Natural killer cell treated with Interleukin-12 subunit alpha and Interleukin-12 subunit beta and Interleukin-15 and Interleukin-18, amount 100 ng/mL, for 72 hours (primary cell): ENCODE measurements at regions not wholly inside any gene's neighbourhood (a gene's known extent, or its start where the extent isn't known, plus 50 kb on each side); places are given as distances from the start of the nearest gene placed in this dataset.
"Not testable (repeated sequence)": the region's sequence is repeated elsewhere in the genome, so short reads cannot be mapped to it uniquely, and the experiment has no call there.

Experiments
- ATAC-seq, 2 donors: fragments of 150-1000 bp; cut with Tn5 transposase in 1 of 2; sonication (Bioruptor Pico), chemical (Tn5 transposase) in 1 of 2; 2 replicates each; pipeline ENCODE4 v1.10.0; 2021
- DNase-seq: peaks from one replicate; pipeline ENCODE4 v3.0.0; 2022; ENCODE audit warnings: low spot score
- H3K27ac Mint-ChIP-seq, 2 donors: 1 replicate in 1 of 2; 2 replicates in 1 of 2; pipeline ENCODE4 v1.8.0; 2022; ENCODE audit warnings: mixed read lengths in 2 of 2, mild to moderate bottlenecking in 1 of 2, moderate library complexity in 1 of 2
- H3K27me3 Mint-ChIP-seq, 2 donors: 1 replicate in 1 of 2; 2 replicates in 1 of 2; pipeline ENCODE4 v1.8.0; 2022; ENCODE audit warnings: mixed read lengths in 2 of 2
- H3K36me3 Mint-ChIP-seq: one replicate; pipeline ENCODE4 v1.8.0; 2022; ENCODE audit warnings: mixed read lengths
- H3K4me1 Mint-ChIP-seq, 2 donors: 1 replicate in 1 of 2; 2 replicates in 1 of 2; pipeline ENCODE4 v1.8.0; 2022; ENCODE audit warnings: low read depth in 2 of 2, mixed read lengths in 2 of 2, mild to moderate bottlenecking in 1 of 2
- H3K4me3 Mint-ChIP-seq: one replicate; pipeline ENCODE4 v1.8.0; 2022; ENCODE audit warnings: mixed read lengths
- H3K9me3 Mint-ChIP-seq: 2 replicates; pipeline ENCODE4 v1.8.0; 2022; ENCODE audit warnings: mixed read lengths

DNA sequence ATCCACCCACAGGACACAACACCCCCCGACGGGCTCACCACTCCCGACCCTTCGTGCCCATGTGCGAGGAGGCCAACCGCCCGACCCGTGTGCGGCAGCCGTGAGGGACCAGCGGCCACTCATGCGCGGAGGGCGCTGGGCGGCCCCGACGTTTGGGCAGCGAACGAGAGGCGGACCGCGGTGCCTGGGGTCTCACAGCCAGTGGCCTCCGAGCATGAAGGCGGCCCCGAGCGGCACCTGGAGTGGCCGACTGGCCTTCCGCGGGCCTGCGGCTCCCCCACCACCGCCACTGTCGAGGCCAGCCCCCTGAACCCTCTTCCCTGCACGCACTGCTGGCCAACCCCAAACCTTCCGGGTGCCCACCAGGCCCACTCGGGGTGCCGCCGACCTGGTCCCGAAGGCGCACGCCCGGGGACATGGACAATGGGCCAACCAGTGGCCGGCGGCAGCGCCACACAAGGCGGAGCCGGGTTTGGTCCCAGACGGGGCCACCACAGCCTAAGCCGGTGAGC, 4274.9 kb upstream of the OR11H1 start:
- no peaks in the 10 kb centered on the region for H3K9me3 Mint-ChIP-seq
- H3K27me3 Mint-ChIP-seq, result no peaks in the 10 kb centered on the region
- DNase-seq, result peak; percentile 49
- H3K36me3 Mint-ChIP-seq, result no peaks in the 10 kb centered on the region
- H3K27ac Mint-ChIP-seq, result no peak overlapping the region
- no peak overlapping the region for H3K4me3 Mint-ChIP-seq
- H3K4me1 Mint-ChIP-seq, result no peaks in the 10 kb centered on the region
- ATAC-seq, result no peak

DNA sequence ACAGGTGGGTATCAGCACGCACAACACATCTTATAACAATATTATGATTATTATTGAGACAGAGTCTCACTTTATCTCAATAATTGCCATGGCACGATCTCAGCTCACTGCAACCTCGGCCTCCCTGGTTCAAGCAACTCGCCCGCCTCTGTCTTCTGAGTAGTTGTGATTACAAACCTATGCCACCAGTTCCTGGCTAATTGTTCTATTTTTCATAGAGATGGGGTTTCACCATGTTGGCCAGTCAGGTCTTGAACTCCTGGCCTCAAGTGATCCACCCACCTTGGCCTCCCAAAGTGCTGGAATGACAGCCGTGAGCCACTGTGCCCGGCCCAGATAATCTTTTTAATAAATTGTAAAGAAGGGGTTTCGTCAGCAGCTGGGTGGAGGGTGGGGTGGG, 4257.0 kb upstream of the OR11H1 start:
- DNase-seq, H3K4me1 Mint-ChIP-seq, H3K9me3 Mint-ChIP-seq, H3K4me3 Mint-ChIP-seq, H3K27ac Mint-ChIP-seq, H3K27me3 Mint-ChIP-seq, H3K36me3 Mint-ChIP-seq, ATAC-seq: not testable (repeated sequence)

DNA sequence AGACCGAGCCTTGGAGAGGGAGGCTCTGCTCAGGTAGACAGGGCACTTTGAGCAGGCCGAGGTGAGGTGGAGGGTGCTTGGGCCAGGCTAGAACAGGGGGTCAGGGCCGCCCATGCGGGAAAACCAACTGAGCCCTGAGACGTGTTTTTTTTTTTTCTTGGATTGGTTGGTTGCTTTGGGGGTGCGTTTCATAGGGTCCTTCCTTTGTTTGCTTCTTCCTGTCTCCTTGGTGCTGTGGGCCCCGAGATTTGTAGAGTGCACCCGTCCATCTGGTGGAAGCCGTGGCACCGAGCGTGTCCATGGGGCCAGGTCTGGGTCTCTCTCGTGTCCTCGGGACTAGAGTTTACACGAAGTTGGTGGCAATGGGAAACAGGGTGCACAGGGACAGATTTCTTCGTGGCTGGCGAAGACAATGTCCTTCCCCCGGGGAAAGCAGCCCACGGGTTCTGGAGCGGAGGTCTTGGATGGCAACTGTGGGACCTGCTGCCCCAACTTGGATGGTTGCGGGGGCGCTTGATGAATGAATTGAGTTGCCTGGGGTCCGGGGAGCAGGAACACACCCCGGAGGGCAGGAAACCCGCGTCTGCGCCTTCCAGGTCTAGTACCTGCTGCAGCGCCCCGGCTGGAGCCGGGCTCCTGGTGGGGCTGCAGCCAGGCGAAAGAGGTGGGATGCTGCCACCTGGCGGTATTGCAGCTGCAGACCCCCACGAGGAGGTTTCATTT, 4242.7 kb upstream of the OR11H1 start:
- Mint-ChIP-seq H3K9me3 (peaks cover 15% of the 10 kb centered on the region), H3K36me3 (peaks cover 12% of the 10 kb centered on the region)
- not testable (repeated sequence) for H3K4me3 Mint-ChIP-seq, H3K27me3 Mint-ChIP-seq, ATAC-seq, DNase-seq, H3K4me1 Mint-ChIP-seq, H3K27ac Mint-ChIP-seq

DNA sequence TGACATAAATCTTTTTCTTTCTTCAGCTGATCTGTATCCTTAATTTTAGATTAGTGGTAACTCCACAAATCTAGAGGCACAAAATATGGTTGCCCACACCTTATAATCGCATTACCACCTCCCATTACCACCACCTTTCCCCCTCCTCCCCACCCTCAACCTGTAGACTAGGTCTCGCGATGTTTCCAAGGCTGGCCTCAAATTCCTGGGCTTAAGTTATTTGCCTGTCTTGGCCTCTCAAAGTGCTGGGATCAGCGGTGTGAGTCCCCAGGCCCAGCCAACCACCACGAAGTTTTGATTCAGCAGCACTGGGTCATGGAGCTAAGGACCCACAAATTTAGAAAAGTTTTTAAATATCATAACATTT, 4242.2 kb upstream of the OR11H1 start:
- not testable (repeated sequence) for H3K4me3 Mint-ChIP-seq, DNase-seq, ATAC-seq, H3K27ac Mint-ChIP-seq, H3K4me1 Mint-ChIP-seq, H3K27me3 Mint-ChIP-seq
- H3K36me3 Mint-ChIP-seq, result peaks cover 14% of the 10 kb centered on the region
- H3K9me3 Mint-ChIP-seq, result peaks cover 19% of the 10 kb centered on the region

DNA sequence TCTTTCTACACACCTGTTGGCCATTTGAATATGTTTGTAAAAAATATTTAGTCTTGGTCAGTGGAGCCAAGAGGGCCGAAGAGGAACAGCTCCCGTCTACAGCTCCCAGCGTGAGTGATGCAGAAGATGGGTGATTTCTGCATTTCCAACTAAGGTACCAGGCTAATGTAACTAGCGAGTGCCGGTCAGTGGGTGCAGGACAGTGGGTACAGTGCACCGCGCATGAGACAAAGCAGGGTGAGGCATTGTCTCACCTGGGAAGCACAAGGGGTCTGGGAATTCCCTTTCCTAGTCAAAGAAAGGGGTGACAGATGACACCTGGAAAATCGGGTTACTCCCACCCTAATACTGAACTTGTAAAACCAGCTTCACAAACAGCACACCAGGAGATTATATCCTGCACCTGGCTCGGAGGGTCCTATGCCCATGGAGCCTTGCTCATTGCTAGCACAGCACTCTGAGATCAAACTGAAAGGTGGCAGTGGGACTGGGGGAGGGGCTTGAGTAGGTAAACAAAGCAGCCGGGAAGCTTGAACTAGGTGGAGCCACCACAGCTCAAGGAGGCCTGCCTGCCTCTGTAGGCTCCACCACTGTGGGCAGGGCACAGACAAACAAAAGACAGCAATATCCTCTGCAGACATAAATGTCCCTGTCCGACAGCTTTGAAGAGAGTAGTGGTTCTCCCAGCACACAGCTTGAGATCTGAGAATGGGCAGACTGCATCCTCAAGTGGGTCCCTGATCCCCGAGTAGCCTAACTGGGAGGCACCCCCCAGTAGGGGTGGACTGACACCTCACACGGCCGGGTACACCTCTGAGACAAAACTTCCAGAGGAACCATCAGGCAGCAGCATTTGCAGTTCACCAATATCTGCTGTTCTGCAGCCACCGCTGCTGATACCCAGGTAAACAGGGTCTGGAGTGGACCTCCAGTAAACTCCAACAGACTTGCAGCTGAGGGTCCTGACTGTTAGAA, 4239.5 kb upstream of the OR11H1 start:
- not testable (repeated sequence) for DNase-seq, H3K27ac Mint-ChIP-seq, H3K4me1 Mint-ChIP-seq, ATAC-seq, H3K4me3 Mint-ChIP-seq, H3K27me3 Mint-ChIP-seq
- Mint-ChIP-seq H3K9me3 (peaks cover 35% of the 10 kb centered on the region), H3K36me3 (peaks cover 35% of the 10 kb centered on the region)

DNA sequence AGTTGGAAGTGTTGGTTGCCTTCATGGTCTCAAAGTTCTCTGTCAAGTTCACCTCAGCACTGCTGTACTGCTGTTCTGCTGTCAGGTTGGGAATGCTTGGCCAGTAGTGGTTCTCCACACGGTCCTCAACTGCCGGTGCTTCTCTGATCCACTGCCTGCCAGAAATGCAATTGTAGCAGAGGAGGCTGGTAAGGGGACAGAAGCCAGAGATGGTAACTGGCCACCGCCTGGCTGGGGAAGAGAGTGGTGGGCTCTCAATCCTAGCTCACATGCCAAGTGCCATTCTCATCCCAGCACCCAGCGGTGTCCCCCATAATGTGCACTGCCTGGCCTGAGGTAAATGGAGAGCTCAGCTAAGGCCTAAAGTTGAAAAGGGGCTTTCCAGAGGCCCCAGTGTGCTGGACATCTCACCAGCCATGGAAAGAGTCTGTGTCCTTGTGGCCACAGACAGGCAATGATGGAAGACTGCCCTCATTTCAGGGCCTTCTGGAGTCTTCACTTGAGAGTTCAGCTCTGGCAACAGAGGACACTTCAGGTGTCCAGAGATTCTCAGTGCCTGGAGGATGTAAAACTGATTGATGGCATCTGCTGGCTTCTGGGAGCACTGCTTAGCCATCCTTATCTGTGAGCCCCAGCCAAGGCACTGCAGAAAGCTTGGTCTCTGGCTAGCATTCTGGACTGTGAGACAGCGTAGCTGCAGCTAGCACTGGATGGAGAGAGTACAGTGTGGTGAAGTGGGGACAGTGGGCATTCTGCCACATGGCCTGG, 4229.7 kb upstream of the OR11H1 start:
- H3K4me3 Mint-ChIP-seq, DNase-seq, H3K27me3 Mint-ChIP-seq, H3K27ac Mint-ChIP-seq, ATAC-seq, H3K4me1 Mint-ChIP-seq: not testable (repeated sequence)
- H3K9me3 Mint-ChIP-seq, result peaks cover 30% of the 10 kb centered on the region
- peaks cover 30% of the 10 kb centered on the region for H3K36me3 Mint-ChIP-seq

DNA sequence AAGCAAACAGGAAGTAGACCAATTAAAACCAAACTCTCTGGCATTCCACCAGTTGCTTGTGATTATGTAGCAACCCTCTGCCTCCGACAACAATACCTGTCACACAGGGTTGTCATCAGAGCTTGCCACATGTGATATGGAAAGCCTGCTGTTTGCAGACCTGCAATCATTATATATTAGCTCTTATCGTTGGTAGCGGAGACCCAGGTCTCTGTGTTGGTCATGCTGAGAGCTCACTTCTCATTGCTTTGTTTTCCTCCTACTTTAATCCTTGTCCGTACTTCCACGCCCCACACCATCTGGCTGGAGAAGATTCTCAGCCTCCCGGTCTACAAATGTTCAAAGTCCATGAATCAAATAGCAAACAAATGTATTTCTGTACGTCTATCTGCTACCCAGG, 4225.6 kb upstream of the OR11H1 start:
- peaks cover 27% of the 10 kb centered on the region for H3K9me3 Mint-ChIP-seq
- DNase-seq, H3K27me3 Mint-ChIP-seq, H3K4me1 Mint-ChIP-seq, H3K27ac Mint-ChIP-seq, H3K4me3 Mint-ChIP-seq, ATAC-seq: not testable (repeated sequence)
- H3K36me3 Mint-ChIP-seq, result peaks cover 49% of the 10 kb centered on the region

DNA sequence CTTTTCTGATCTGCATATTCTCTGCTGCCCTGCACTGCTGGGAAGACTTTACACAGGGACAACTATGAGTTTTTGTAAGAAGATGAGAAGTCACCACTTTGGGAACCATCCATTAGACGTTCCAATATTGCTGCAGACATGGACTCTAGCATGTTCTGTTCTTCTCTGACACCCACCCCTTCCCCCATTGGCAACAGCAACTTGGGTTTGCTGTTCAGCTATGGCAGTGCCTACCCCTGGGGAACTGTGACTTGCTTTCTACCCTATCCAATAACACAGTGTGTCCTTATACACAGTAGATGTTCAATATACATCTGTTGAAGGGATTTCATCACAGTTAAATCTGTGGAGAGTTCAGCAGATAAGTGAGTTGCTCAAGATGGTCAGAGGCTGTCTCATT, 4225.1 kb upstream of the OR11H1 start:
- peaks cover 32% of the 10 kb centered on the region for H3K9me3 Mint-ChIP-seq
- peaks cover 54% of the 10 kb centered on the region for H3K36me3 Mint-ChIP-seq
- not testable (repeated sequence) for DNase-seq, H3K27me3 Mint-ChIP-seq, H3K27ac Mint-ChIP-seq, H3K4me3 Mint-ChIP-seq, ATAC-seq, H3K4me1 Mint-ChIP-seq

DNA sequence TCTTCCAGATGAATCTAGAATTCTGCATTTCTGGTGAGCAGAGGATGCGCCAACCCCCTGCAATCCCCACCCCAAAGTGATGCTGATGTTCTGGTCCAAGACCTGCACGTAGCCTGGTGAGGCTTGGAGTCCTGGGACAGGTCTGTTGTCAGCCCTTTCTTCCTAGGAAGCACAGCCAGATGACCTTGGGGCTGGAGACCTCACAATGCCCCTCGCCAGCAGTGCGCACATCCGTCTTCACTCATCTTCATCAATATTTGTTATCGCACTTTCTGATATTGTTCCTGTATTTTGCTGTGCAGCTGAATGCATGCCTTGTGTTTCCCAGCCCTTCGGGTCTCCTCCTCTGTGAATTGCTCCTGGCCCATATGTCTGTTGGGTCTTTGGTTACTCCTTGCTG, 4222.8 kb upstream of the OR11H1 start:
- H3K27ac Mint-ChIP-seq, H3K27me3 Mint-ChIP-seq, H3K4me1 Mint-ChIP-seq, DNase-seq, H3K4me3 Mint-ChIP-seq, ATAC-seq: not testable (repeated sequence)
- peaks cover 26% of the 10 kb centered on the region for H3K9me3 Mint-ChIP-seq
- H3K36me3 Mint-ChIP-seq, result peaks cover 51% of the 10 kb centered on the region

DNA sequence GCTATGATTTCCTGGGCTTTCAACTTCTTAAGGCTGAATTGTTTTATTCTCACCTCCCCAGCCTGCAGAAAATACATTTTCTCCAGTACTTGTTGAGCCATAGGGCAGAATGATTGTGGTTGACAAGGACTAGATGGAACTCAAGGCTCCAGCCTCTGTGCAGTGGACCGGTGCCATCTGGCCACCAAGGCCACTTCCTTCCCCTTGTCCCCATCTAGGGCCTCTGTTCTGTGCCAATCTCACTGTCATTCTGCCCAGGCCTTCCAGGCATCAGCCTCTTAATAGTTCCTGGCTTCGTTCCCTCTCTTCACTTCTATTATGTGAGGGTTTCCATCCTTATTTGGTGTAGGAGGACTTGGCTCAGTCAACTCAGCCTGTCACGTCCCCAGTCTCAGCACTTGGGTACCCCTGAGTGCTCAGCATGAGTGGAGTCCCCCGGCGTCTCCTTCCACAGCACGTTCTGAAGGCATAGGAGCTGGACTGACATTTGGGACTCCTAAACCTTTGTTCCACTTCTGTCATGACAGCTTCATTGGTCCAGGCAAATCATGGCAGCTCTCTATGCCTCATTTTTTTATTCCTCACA, 4221.0 kb upstream of the OR11H1 start:
- not testable (repeated sequence) for DNase-seq, ATAC-seq, H3K27ac Mint-ChIP-seq, H3K4me1 Mint-ChIP-seq, H3K27me3 Mint-ChIP-seq, H3K4me3 Mint-ChIP-seq
- H3K9me3 Mint-ChIP-seq, result peaks cover 32% of the 10 kb centered on the region
- H3K36me3 Mint-ChIP-seq, result peaks cover 47% of the 10 kb centered on the region

DNA sequence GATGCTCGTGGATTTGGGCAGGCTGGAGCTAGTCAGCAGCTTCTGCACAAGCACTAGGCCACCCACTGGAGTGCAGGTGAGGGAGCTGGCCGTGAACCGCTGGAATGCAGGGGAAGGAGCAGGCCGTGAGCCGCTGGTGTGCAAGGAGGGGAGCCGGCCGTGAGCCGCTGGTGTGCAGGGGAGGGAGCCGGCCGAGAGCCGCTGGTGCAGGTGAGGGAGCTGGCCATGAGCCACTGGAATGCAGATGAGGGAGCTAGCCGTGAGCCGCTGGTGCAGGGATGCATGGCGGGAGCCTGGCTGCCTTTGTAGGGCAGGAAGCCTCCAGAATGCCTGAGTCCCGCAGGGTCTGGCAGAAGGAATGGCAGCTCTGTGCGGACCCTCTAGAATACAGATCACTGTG, 4220.0 kb upstream of the OR11H1 start:
- no peak for DNase-seq
- no peaks in the 10 kb centered on the region for H3K4me1 Mint-ChIP-seq
- H3K27me3 Mint-ChIP-seq, result no peaks in the 10 kb centered on the region
- peaks cover 26% of the 10 kb centered on the region for H3K9me3 Mint-ChIP-seq
- H3K36me3 Mint-ChIP-seq, result peaks cover 41% of the 10 kb centered on the region
- H3K4me3 Mint-ChIP-seq, result no peak overlapping the region
- no peak for ATAC-seq
- no peak overlapping the region for H3K27ac Mint-ChIP-seq

DNA sequence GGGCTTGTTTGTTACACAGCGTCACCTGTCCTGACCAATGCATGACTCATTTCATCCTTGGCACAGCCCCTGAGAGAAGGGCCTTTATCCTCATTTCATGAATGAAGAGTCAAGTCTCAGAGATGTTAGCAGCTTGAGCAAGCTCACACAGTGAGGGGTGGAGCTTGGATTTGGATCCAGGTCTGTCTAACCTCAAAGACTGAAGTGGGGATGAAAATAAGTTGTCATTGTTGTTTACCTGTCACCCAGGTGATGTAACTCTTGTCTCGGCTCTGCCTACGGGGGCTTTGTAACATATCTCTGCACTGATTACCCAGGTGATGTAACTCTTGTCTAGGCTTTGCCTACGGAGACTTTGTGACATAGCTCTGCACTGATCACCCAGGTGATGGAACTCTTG, 4218.2 kb upstream of the OR11H1 start:
- Mint-ChIP-seq H3K9me3 (peaks cover 25% of the 10 kb centered on the region), H3K36me3 (peaks cover 42% of the 10 kb centered on the region)
- H3K4me1 Mint-ChIP-seq, DNase-seq, H3K4me3 Mint-ChIP-seq, H3K27ac Mint-ChIP-seq, ATAC-seq, H3K27me3 Mint-ChIP-seq: not testable (repeated sequence)

DNA sequence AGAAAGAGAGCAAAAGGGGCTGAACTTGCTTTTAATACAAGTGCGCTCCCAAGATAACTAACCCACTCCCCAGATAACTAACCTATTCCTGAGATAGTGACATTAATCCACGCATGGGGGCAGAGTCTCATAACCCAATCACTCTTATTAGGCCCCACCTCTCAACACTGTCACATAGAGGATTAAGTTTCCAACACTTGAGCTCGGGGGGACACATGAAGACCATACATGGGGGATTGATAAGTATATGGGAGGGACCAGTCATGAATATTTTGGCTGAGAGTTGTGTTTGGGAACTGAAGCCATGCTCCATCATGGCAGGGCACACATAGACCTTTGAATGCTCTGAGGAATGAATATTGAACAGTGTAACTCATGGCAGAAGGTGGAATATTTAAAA, 4217.3 kb upstream of the OR11H1 start:
- peaks cover 21% of the 10 kb centered on the region for H3K9me3 Mint-ChIP-seq
- not testable (repeated sequence) for H3K27ac Mint-ChIP-seq, DNase-seq, H3K4me3 Mint-ChIP-seq, H3K27me3 Mint-ChIP-seq, H3K4me1 Mint-ChIP-seq, ATAC-seq
- H3K36me3 Mint-ChIP-seq, result peaks cover 34% of the 10 kb centered on the region
